DMS 273 treated with DMSO at 0.1 percent for 48 hours (cell line): ENCODE measurements at regions not wholly inside any gene's neighbourhood (a gene's known extent, or its start where the extent isn't known, plus 50 kb on each side); places are given as distances from the start of the nearest gene placed in this dataset.
"Not testable (repeated sequence)": the region's sequence is repeated elsewhere in the genome, so short reads cannot be mapped to it uniquely, and the experiment has no call there.

Source experiments
- DNase-seq: peaks from one replicate; lab custom pipeline; 2025; lab: John Stamatoyannopoulos, UW

DNA sequence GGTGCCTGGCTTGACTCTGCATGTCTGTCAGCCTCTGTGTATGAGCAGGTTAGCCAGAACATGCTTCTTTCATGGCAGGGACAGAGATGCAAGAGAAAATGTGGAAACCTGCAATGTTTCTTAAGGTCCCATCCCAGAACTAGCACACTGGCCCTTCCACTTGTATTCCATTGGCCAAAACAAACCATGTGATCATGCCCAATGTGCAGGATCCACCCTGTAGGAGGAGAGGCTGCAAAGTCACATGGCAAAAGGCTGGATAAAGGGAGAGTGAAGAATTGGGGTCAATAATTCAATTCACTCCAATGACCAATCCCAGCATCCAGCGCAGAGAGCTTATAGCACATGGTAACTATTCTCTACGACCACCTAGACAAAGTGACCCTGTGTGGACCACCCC lies 405.5 kb downstream of the MIAT start:
- DNase-seq: no peak

DNA sequence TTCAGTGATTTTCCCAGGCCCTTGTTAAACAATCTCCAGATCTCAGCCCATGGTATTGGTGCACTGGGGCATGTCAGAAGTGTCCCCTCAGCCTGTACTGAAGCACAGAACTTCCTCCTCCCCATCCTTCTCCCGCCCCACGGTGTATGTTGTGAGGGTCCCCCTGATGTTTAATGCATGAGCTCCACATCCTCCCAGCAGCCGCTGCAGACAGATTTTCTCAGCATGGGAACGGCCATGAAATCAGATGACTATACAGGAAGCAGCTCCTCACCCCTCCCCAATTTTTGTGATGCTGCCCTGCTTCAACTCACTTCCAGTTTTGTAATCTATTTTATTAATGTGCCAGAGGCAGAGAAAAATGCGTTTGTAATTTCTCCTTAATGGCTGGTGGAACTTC lies 406.0 kb downstream of the MIAT start:
- no peak for DNase-seq

DNA sequence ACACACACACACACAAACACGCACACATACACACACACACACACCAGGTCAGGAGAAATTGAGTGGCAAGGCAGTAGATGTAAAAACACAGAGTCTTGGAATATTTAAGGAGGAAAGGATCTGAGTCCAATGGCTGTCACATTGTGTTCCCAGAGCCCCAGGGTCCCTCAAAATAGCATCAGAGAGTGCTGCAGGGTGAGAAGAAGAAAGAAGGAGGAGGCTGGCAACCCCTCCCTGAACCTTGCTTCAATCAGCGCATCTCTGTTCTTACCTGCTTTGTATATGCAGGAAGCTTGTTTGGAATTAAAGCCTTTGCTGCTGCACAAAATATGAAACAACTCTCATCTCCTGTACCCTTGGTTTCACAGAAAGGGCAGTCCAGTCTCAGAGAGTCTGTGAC lies 406.5 kb downstream of the MIAT start:
- DNase-seq: no peak

DNA sequence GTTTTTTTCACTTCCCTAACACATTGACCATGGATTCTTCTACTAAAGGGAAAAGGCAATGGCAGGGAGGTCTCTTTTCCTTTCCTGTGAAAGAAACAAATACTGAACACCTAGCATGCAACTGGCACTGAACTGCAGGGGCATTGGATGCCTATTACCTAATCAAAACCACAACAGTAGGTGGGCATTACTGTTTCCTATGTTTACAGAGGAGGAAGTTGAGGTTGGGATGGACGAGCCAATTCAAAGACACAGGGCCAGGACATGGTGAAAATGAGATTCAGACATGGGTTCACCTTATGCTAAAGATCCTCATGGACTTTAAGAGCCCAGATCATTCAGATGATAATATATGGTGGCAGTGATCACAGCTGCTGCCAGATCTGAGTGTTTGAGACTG lies 407.0 kb downstream of the MIAT start:
- DNase-seq: no peak

DNA sequence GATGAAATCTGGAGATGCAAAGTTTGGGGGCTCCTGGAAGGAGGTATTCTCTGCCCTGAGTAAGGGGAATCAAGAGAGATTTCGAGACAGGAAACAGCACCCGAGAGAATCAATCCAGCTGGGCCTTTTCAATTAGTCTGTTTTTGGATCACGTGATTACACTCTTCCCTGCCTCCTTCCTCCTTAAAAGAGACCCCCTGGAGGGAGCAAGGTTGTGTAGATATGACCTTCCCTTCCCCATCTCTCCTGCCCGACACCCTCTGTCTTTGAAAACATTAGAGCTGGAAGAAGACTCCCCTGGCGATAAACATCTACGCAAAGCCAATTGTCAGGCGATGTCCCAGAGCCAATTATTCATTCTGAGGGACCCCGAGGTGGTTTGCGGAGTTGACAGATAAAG lies 407.9 kb downstream of the MIAT start:
- no peak for DNase-seq

DNA sequence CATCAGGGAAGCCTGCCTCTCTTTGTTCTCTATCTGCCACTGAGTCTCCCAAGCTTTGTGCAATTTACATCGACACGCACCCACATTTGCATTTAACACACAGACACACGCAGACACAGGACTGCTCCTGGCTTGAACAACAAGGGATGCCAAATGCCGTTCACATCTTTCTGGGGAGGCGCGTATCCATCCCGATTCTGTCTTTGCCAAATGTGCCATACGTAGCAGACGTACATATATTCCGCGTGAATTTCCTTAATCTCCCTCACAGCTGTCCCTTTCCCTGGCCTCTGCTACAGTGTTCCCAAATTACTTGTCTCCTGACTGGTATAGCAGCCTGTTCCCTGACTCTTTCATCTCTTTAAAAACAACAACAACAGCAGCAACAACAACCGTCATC lies 409.5 kb downstream of the MIAT start:
- no peak for DNase-seq

DNA sequence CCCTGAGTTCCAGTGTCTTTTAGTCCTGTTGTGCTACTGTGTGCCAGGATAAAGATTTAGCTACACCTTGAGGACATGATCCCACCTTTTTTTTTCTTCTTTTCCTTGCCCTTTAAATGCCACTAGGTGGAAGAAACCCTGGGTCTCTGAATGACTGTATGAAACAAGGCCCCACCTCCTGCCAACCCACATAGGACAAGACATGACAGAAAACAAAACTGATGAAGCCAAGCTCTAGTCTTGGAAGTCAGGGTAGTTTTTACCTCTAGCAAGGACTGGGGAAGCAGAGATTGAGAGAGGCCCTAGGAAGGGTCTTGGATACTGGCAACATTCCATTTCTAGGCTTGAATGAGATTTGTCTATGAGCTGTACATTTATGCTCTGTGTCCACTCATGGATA lies 410.7 kb downstream of the MIAT start:
- no peak for DNase-seq

DNA sequence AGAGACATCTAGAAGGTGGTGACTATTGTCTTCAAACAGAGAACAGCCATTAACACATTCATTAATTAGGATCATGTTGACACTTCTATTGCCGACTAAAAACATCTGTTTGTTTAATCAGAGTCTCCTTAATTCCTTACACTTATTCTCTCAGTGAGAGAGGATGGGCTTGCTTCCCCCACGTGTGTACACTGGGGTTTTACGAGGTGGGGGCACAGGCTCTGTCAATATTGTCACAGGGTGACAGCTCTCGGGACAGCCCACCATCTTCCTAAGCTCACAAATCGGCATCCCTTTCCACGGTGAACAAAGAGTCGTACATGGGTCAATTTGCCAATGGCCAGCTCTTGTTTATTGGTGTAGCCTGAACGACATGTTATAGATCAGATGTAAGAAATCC lies 413.2 kb downstream of the MIAT start:
- no peak for DNase-seq

DNA sequence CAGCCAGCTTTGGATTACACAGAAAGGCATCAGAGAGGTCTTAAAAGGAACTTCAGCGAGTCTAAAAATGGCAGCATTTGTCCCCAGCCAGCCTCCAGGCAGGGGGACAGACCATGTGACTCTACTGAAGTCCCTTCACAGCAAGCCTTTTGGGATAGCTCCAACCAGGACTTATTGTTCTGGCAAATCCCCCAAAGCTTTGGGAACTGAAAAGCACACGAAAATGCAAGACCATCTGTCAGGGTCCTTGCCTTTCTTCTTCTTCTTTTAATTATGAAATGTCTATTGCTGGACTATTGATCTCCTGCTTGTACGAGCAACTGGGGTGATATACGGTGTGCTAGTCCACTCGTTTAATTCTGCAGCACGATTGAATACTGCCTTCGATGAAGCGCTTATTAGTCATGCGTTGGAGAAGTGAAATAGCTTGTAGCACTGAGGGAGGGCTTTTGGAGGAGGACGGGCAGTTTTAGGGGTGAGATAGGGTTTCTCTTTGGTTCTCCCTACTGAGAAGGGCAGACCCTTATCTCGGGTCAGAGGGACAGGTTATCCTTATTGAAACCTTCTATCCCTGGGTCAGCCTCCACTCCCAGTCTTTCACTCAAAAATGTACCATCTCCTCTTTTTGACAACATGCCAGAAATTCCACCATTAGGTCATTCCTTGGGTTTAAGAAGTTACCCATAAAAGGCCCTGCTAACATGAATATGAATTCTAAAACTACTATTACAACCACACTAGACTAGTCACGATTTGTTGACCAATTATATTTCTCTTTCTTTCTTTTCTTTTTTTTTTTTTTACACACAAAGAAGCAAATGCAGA lies 416.4 kb downstream of the MIAT start:
- no peak for DNase-seq

DNA sequence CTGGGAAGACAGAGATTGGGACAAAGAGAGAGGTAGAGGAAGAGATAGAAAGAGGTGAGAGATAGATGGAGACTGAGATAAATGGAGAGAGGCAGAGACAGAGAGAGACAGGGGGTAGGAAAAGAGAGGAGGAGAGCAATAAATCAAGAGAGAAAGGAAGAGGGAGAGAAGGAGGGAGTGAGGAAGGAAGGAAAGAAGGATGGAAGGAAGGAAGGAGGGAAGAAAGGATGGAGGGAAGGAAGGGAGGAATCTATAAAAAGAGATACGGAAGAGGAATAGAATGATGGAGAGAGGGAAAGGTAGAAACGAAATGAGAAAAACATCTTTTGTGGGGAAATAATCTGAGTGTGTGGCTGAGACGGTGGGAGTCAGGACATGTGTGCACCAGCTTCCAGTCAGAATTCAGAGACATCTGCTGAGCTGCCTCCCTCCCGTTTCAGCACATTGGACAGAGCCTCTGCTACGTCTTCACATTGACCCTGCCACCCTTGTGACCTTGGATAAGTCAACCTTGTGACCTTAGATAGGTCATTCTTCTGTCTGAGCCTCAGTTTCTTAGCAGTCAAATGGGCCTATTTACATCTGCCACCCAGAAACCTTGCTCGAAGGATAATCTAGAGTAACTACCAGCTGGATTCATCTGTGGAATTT lies 417.8 kb downstream of the MIAT start:
- no peak for DNase-seq

DNA sequence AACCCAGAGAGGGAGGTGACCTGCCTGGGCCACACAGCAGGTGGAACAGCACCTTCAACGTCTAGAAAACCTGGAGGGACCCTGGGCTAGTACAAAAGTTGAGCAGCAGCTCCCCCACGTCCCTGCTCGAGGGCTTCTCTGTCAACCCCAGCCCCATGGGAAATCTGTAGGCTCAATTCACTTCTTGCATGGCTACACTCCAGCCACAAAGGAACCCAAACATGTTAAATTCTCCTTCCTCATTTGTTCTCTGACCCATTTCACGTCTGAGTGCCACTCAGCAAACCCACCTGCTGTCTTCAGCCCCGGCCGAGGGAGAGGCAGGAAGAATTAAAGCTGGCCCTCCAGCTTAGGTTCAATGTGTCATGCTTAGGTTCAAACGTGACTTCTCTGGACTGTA lies 418.5 kb downstream of the MIAT start:
- no peak for DNase-seq

DNA sequence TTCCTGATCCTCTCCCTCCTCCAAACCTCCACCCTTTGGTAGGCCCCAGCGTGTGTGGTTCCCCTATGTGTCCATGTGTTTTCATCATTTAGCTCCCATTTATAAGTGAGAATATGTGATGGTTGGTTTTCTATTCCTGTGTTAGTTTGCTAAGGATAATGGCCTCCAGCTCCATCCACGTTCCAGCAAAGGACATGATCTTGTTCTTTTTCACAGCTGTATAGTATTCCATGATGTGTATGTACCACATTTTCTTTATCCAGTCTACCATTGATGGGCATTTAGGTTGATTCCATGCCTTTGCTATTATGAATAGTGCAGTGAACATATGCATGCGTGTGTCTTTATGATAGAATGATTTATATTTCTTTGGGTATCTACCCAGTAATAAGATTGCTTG lies 420.7 kb downstream of the MIAT start:
- not testable (repeated sequence) for DNase-seq

DNA sequence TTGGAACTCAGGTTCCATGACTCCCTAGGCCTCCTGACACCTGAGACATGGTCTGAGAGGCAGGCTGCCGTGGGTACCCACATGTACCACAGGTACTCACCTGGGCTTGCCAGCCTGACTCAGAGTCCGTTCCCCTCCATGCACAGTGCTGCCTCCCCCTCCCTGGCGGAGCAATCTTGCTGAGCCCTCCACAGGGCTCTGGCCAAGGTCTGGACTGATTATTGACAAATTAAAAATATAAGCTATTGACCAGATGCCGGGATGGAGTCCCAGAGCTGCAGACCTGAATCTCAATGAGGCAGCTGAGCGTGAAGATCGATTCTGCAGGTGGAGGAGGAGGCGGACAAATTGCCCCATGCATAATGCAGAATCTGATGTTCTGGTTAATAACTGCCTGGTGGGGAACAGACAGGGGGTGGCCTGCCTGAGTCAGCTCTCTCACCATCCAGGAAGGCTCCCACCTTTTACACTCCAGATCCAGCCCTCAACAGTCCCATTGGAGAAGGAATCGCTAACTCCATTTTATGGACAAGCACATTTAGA lies 422.7 kb downstream of the MIAT start:
- no peak for DNase-seq

DNA sequence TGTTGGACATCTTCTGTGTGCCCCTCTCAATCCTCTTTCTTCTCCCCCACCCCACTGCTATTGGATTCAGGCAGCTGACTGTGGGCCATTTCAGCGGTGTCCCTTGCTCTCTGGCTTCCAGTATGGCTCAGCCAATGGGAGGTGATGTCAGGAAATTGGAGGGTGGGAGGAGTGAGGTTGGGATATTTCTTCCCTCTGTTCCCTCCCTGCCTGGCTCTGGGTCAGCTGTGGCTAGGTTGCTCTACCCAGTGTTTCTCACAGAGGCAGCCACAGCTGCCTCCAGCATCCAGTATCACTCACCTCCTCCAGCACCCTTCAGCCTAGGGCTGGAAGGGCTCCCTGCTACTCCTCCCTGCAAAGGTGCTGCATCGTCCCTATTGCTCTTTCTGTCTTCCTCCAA lies 423.5 kb downstream of the MIAT start:
- DNase-seq: no peak

DNA sequence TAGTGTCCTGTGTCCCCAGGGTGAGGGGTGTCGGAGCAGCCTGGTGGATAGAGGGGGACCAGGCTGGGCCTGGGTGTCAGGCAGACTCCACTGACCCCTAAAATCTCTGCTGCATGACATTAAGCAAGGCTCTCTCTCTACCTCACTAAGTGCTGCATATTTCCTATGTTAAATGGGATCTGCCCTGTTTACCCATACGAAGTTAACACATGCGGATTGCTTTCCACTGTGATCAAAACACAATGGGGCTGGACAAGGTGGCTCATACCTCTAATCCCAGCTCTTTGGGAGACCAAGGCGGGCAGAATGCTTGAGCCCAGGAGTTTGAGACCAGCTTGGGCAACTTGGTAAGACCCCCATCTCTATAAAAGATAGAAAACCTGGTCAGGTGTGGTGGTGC lies 426.2 kb downstream of the MIAT start:
- no peak for DNase-seq

DNA sequence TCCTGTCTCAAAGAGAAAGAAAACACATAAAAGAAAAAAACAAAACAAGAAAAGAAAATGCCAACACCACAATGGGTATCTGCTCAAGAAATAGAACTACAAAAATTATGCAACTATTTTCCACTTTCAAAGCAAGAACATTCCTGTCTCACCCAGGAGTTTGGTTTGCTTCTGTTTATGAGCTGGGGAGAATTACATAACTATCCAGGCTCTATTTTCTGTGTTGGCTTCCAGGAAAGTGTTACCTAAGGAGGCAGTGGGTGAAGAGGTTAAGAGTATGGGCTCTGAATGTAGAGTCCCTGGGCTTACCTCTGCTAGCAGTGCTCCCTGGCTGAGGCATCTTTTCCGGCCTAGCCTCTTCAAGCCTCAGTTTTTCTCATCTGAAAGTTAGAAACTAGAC lies 426.7 kb downstream of the MIAT start:
- no peak for DNase-seq

DNA sequence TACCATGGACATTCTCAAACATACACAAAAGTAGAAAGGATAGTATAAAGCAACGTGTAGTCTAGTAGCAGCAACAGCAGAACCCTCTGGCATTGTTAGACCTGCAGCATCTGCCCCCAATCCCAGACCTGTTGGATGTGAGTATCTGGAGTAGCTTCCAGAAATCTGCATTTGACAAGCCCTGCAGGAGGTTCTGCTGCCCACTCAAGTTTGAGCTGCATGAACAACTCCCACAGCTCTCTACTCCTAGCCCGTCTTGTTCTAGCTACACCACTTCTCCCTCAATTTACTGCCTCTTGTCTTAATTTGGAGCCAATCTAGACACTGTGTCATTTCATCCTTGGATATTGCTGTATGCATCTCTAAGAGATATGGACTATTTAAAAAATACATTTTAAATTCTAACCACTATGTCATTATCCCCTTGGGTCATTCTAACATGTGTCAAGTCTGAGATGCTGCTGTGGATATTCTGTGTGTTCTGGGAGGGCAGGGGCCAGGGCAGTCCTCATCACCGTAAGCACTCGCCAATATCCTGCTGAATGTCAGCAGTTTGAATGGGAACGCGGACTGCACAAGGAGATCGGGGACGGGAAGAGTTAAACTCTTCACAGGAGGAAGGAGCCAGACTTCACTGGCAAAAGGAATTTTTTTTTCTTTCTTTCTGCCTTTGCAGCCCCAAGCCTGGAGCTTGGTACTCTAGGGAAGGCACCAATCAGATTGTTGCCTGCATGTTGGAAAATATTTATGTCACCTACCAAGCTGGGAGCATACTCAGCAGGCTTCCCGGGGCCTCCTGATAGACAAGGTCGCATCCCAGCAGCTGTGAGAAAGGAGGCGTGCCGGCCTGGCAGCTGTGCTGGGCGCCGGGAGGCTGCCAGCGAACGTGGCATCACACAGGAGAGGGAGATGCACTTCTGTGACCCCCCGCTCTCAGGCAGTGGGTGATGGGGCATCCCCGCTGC lies 429.0 kb downstream of the MIAT start:
- DNase-seq: no peak

DNA sequence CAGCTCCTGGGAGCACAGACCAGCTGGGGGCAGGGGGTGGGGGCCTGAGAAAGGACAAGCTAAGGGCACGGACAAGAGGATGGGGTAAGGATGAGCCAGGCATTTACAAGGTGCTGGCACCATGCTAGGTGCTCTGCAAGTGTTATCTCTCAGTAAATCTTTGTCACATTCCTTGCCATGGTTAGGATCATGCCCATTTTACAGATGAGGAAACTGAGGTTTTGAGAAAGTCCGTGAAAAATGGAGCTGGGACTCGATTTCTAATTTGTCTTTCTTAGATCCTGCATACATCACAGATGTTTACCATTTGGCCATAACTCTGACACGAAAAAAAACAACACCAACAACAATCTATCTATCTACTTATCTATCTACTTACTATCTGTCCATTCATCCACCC lies 429.7 kb downstream of the MIAT start:
- DNase-seq: no peak

DNA sequence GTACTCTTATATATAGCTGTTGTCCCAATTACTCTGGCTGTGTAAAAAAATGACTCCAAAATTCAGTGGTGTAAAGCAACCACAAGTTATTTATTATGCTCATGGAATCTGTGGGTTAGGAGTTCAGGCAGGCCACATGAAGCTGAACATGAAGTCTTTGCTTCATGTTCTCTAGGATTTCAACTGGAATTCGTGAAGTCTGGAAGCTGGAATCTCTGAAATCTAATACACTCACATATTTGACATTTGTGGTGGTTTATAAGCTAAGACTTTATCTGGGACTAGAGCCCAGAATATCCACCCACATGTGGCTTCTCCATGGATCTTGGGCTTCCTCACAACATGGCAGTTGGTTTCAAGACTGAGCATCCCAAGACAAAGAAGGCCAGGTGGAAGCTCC lies 430.6 kb downstream of the MIAT start:
- DNase-seq: no peak

DNA sequence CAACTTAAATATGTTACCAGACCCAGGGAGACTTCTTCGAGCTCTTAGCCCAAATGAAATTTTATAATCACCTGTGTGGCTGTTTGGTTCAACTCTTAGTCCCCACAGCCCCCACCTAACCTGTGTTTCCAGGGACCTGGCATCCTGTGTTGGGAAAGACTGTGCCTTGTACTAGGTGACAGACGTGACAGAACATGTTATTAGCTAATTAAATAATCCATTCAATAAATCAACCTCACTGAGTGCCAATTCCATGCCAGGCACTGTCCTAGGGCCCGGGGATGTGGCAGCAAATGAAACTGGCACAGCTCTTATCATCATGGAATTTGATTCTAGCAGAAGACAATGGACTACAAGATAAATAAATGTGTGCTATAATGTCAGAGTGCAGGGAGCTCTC lies 431.9 kb downstream of the MIAT start:
- no peak for DNase-seq

DNA sequence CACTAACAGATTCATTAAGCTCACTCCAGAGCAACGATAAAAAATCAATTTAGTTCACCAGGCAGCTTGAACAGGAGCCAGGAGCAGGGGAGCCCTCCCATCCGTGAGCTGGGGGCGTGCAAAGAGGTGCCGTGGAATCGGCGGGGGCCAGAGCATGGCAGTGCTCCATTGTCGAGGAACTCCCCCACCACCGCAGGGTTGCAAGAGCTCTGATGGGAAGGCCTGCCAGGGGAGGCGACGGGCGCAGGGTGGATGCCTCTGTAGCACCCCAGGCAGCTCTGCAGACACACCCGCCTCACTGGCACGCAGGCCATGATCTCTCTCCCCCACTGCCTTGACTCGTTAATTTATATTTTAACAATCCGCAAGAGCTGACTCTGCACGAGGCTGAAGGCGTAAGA lies 433.2 kb downstream of the MIAT start:
- no peak for DNase-seq

DNA sequence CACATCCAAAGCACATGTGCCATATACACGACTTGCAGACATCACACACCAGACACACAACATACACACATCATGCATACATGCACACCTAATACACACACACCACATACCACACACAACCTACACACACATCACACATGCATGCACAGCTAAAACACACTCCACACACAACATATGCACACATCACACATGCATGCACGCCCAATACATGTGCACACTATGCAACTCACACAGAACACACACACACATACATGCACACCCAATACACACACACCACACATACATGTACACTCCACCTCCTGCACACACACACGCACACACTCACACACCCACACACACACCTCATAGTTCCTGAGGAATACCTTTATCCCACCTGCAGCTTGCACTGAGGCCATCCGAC lies 436.0 kb downstream of the MIAT start:
- no peak for DNase-seq
